BE2C (cell line): ENCODE measurements at regions not wholly inside any gene's neighbourhood (a gene's known extent, or its start where the extent isn't known, plus 50 kb on each side); places are given as distances from the start of the nearest gene placed in this dataset.

Experiments used
- DNase-seq: peaks from one replicate; pipeline ENCODE4 v3.0.0-alpha.2; 2020
- H3K27me3 ChIP-seq: fragments of 250-450 bp; sonication (Bioruptor Pico); 2 replicates; pipeline ENCODE4 v1.5.1; 2020; ENCODE audit warnings: mild to moderate bottlenecking
- H3K36me3 ChIP-seq: fragments of 250-450 bp; sonication (Bioruptor Pico); 2 replicates; pipeline ENCODE4 v1.5.1; 2020; ENCODE audit warnings: mild to moderate bottlenecking
- H3K4me1 ChIP-seq: fragments of 250-450 bp; sonication (Bioruptor Pico); 2 replicates; pipeline ENCODE4 v1.5.1; 2020
- H3K4me3 ChIP-seq: 2 replicates; pipeline ENCODE4 v1.5.1; 2011; ENCODE audit warnings: low read depth, low read length
- H3K9me3 ChIP-seq: fragments of 250-450 bp; sonication (Bioruptor Pico); 2 replicates; pipeline ENCODE4 v1.5.1; 2020
- TF ChIP-seq, protein P1 (sequence below): IDR thresholded peaks from 2 replicates; pipeline ENCODE4 v1.5.1; 2012; ENCODE audit warnings: mild to moderate bottlenecking, low read depth, low read length

DNA sequence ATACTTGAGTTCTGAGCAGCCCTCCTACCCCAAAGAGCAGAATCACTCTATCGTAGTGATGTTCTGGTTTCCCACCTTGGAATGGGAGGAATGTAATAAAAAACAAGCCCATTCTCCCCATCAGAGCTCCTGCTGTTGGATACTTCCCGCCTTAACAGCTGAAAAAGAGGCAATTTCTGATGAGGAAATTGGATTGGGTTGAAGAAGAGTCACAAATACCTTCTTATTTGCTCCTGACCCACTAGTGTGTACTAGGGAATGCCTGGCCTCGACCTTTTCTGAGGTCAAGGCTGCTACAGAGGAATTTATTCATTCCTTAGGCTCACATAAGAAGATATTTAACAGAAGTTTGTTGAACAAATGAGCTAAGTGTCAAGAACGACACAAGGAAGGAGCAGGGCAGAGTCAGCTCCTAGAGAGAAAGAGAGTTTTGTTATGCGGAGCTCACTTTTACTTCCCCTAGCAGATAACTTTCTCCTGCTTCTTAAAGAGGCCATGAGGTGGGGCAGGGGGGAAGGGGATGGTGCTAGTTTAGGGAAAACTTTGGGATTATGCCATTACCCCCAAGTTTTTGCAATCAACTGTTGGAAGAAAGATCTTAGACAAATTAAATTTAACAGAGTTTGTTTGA is 273.8 kb upstream of the CLNK start:
- Histone ChIP-seq H3K27me3 (no peaks in the 10 kb centered on the region), H3K4me1 (no peaks in the 10 kb centered on the region), H3K4me3 (no peak overlapping the region), H3K36me3 (no peaks in the 10 kb centered on the region), H3K9me3 (no peaks in the 10 kb centered on the region)
- DNase-seq: no peak
- TF ChIP-seq, protein P1, sequence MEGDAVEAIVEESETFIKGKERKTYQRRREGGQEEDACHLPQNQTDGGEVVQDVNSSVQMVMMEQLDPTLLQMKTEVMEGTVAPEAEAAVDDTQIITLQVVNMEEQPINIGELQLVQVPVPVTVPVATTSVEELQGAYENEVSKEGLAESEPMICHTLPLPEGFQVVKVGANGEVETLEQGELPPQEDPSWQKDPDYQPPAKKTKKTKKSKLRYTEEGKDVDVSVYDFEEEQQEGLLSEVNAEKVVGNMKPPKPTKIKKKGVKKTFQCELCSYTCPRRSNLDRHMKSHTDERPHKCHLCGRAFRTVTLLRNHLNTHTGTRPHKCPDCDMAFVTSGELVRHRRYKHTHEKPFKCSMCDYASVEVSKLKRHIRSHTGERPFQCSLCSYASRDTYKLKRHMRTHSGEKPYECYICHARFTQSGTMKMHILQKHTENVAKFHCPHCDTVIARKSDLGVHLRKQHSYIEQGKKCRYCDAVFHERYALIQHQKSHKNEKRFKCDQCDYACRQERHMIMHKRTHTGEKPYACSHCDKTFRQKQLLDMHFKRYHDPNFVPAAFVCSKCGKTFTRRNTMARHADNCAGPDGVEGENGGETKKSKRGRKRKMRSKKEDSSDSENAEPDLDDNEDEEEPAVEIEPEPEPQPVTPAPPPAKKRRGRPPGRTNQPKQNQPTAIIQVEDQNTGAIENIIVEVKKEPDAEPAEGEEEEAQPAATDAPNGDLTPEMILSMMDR: no peak

DNA sequence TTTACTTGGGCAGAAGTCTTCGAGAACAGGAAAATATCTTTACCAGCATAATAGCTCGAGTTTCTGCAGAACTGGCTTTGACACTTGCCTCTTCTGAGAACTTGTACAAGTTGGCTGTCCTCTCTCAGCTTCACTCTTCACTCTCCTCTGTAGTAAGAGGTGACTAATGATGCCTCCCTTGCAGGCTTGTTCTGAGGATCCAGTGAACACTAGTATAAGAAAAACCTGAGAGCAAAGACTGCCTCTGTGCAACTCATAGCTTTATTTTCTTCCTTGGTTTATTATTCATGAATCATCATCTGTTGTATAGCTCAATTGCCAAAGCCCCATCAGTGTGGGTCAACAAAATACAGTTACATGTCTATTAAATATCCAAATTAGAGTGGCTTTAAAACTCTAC is 266.7 kb upstream of the CLNK start:
- DNase-seq: no peak
- Histone ChIP-seq H3K9me3 (peaks cover 5% of the 10 kb centered on the region; the same call in 1 of the 2 replicates), H3K27me3 (no peaks in the 10 kb centered on the region), H3K4me3 (no peak overlapping the region), H3K4me1 (no peaks in the 10 kb centered on the region), H3K36me3 (no peaks in the 10 kb centered on the region)
- TF ChIP-seq, protein P1: no peak

DNA sequence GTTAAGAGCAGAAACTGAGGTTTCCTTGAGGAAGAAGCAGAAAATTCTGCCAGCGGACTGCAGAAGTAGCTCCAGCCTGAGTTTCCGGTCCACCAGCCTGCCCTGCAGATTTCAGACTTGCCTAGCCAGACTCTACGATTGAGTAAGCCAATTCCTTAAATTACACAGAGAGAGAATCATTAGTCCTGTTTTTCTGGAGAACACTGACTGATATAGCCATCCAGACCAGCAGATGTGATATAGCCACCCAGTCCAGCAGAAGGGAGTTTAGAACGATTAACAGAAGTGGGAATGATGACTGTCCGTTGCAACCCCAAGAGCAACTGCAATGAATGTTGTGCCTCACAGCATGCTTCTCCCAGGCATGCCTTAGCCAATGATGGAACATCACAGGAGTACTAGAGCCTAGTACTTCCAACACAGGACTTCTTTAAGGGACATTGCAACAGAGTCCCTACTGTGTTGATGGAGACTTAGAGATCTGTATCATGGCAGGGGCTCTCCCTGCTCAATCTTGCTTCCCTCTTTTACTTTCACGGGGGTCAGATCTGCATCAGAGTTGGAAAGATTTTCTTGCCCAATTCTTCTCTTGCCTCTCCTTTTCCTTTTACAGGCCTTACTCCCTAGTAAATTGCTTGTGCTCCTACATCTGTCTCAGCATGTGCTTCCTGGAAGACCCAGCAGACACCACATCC is 264.6 kb upstream of the CLNK start:
- Histone ChIP-seq H3K36me3 (no peaks in the 10 kb centered on the region), H3K9me3 (peaks cover 5% of the 10 kb centered on the region; the same call in 1 of the 2 replicates), H3K27me3 (no peaks in the 10 kb centered on the region), H3K4me3 (no peak overlapping the region), H3K4me1 (no peaks in the 10 kb centered on the region)
- TF ChIP-seq, protein P1: no peak
- no peak for DNase-seq

DNA sequence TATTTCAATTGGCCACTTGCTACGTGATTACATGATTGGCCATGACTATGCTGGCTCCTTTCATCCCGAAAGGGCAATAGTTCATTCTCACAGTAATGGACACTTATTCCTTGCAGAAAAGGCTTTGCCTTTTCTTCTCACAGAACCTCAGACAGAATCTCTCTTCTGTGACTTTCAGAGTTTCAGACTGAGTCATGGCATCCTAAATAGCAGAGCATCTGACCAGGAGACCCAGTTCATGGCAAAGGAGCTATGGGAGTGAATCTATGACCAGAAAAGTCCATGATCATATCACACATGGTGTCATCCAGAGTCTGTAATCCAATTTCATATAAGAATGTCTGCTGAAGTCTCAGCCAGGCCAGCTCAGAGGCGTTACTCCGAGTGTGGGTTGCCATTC is 263.3 kb upstream of the CLNK start:
- Histone ChIP-seq H3K4me3 (no peak overlapping the region), H3K36me3 (no peaks in the 10 kb centered on the region), H3K4me1 (no peaks in the 10 kb centered on the region), H3K9me3 (peaks cover 5% of the 10 kb centered on the region; the same call in 1 of the 2 replicates), H3K27me3 (no peaks in the 10 kb centered on the region)
- no peak for DNase-seq
- TF ChIP-seq, protein P1: no peak

DNA sequence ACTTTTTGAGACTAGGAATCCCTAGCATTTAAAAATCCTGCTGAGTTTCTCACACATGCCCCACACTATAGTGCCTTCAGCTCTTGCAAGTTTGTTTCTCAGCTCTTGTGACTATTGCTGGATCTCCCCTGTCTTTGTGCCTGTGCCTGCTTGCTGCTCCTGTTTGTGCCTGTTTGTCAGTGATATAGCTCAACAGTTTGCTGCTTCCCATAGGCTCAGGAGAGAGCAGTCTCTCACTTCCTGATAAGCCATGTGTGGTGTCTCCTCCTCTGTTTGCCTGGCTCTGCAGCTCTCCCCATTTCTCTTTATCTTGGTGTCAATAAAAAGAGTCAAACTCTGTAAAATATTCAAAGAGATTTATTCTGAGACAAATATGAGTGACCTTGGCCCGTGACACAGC is 259.8 kb upstream of the CLNK start:
- H3K9me3 ChIP-seq: peaks cover 5% of the 10 kb centered on the region
- H3K4me3 ChIP-seq: no peak overlapping the region
- TF ChIP-seq, protein P1: no peak
- no peak for DNase-seq
- no peaks in the 10 kb centered on the region for H3K27me3 ChIP-seq
- no peaks in the 10 kb centered on the region for H3K36me3 ChIP-seq
- no peaks in the 10 kb centered on the region for H3K4me1 ChIP-seq

DNA sequence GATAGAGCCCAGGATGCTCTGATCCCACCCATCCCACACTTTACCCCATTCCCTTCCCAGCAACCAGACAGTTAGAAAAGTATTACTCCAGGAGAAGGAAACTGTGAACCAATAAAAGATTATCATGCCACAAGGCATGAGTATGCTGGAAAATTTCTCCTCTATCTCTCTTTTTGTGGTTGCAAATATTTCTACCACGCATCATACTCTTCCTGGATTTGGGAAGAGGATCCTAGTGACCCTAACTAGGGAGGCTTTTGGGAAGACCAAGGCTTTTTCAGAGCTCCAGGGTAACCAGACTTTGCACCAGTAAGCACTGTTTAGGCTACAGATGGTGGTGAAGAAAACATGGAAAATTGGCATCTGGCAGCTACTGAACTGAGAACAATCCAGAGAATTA is 257.6 kb upstream of the CLNK start:
- no peaks in the 10 kb centered on the region for H3K27me3 ChIP-seq
- no peaks in the 10 kb centered on the region for H3K4me1 ChIP-seq
- H3K36me3 ChIP-seq: no peaks in the 10 kb centered on the region
- TF ChIP-seq, protein P1: no peak
- no peak overlapping the region for H3K4me3 ChIP-seq
- no peak for DNase-seq
- no peaks in the 10 kb centered on the region; the same call in none of the 2 replicates for H3K9me3 ChIP-seq
